HepG2 (cell line): ENCODE measurements at regions not wholly inside any gene's neighbourhood (a gene's known extent, or its start where the extent isn't known, plus 50 kb on each side); places are given as distances from the start of the nearest gene placed in this dataset.

Experiments used
- ATAC-seq: fragments of 200-7000 bp; cut with Tn5 transposase; 3 replicates; pipeline ENCODE4 v1.9.1; 2020; ENCODE audit warnings: mild to moderate bottlenecking, moderate library complexity
- BruUV-seq: library from RNA; stranded (reverse); fragments of 400-500 nt; replicated peaks from 2 replicates; lab custom pipeline; 2021; lab: Mats Ljungman, UMichigan
- CTCF ChIA-PET: fragments of 300-600 bp; formaldehyde crosslinking; extraction: SDS; loops from one replicate; lab custom pipeline; 2021; ENCODE audit warnings: low total read pairs, inconsistent platforms, low intra/inter-chr PET ratio; lab: Yijun Ruan, JAX
- POLR2A ChIA-PET: fragments of 350-600 bp; sonication (Branson Sonifier 250); formaldehyde crosslinking; loops from one replicate; lab custom pipeline; 2020; ENCODE audit warnings: antibody characterized with exemption, inconsistent platforms; lab: Yijun Ruan, JAX
- DNase-seq: peaks from one replicate; pipeline ENCODE4 v3.0.0-alpha.2; 2015; ENCODE audit warnings: low spot score
- FAIRE-seq: peaks from 3 replicates; lab custom pipeline; 2011; peaks lifted over from hg19 to GRCh38; lab: Jason Lieb, UNC
- H2AFZ ChIP-seq: one replicate; pipeline ENCODE4 v1.6.1; 2011; ENCODE audit warnings: low read length, inconsistent platforms
- H3K27ac ChIP-seq: fragments of 300-600 bp; 3 replicates; pipeline ENCODE4 v1.8.0; 2011; ENCODE audit warnings: mixed run types, mild to moderate bottlenecking, mixed read lengths, low read length, inconsistent platforms; ENCODE audit not compliant: insufficient read depth; ENCODE audit errors: extremely low read length
- H3K27me3 ChIP-seq, 2 experiments: fragments of 200-600 bp in 1 of 2; 2 replicates in 1 of 2; 3 replicates in 1 of 2; pipeline versions ENCODE4 v1.6.0 to v1.8.0; 2011; ENCODE audit warnings: low read length in 2 of 2, mild to moderate bottlenecking in 2 of 2, moderate library complexity in 2 of 2, inconsistent platforms in 1 of 2; ENCODE audit not compliant: insufficient read depth in 2 of 2, control insufficient read depth in 1 of 2
- H3K36me3 ChIP-seq, 2 experiments: fragments of 200-600 bp in 1 of 2; replicated peaks in 1 of 2; 2 replicates in 1 of 2; 3 replicates in 1 of 2; pipeline versions ENCODE4 v1.5.1 to v1.8.0; 2011; ENCODE audit warnings: low read length in 2 of 2, inconsistent platforms in 1 of 2; ENCODE audit not compliant: insufficient read depth in 2 of 2, control insufficient read depth in 1 of 2
- H3K4me1 ChIP-seq: 2 replicates; pipeline ENCODE4 v1.5.1; 2012; ENCODE audit warnings: low read length, inconsistent platforms; ENCODE audit not compliant: insufficient read depth
- H3K4me2 ChIP-seq: 2 replicates; pipeline ENCODE4 v1.6.0; 2011; ENCODE audit warnings: low read depth, low read length, inconsistent platforms
- H3K4me3 ChIP-seq, 3 experiments: fragments of 200-600 bp in 1 of 3; sonication (generic), shearing (Covaris generic) in 1 of 3; replicated peaks in 1 of 3; 2 replicates each; pipeline ENCODE4 v1.5.1; 2011 to 2016; ENCODE audit warnings: low read length in 3 of 3, inconsistent platforms in 2 of 3, low read depth in 2 of 3, mild to moderate bottlenecking in 2 of 3, control low read depth in 1 of 3, mixed read lengths in 1 of 3; ENCODE audit not compliant: insufficient read depth in 1 of 3
- H3K79me2 ChIP-seq: one replicate; pipeline ENCODE4 v1.6.1; 2011; ENCODE audit warnings: low read length, inconsistent platforms; ENCODE audit not compliant: insufficient read depth
- H3K9ac ChIP-seq: 2 replicates; pipeline ENCODE4 v1.6.0; 2011; ENCODE audit warnings: mild to moderate bottlenecking, low read depth, low read length, inconsistent platforms; ENCODE audit not compliant: insufficient read depth
- H3K9me3 ChIP-seq: 2 replicates; pipeline ENCODE4 v1.5.1; 2012; ENCODE audit warnings: mild to moderate bottlenecking, low read length
- H4K20me1 ChIP-seq: 2 replicates; pipeline ENCODE4 v1.6.0; 2011; ENCODE audit warnings: inconsistent platforms, mild to moderate bottlenecking, low read length, moderate library complexity; ENCODE audit not compliant: insufficient read depth
- EEA1 ChIP-seq: sonication (generic); formaldehyde crosslinking; IDR thresholded peaks from 2 replicates; pipeline ENCODE4 v1.5.1; 2020; ENCODE audit warnings: mild to moderate bottlenecking, missing genetic modification reagents, borderline replicate concordance
- MYC ChIP-seq: sonication (generic); formaldehyde crosslinking; IDR thresholded peaks from 2 replicates; pipeline ENCODE4 v1.9.0; 2021; ENCODE audit warnings: missing genetic modification reagents, borderline replicate concordance
- in situ Hi-C: cut with HindIII; loops from 2 replicates; pipeline ENCODE4 v1.10.0; 2017; ENCODE audit warnings: low pct_unique_long_range_greater_than_20kb; ENCODE audit not compliant: extremely low pct_ligation_motif_present
- intact Hi-C: fragments of 100-400 bp; cut with micrococcal nuclease; formaldehyde crosslinking; loops from one replicate; pipeline ENCODE4 v1.10.0; 2022; ENCODE audit not compliant: unreplicated experiment
- TF ChIP-seq, protein P1 (sequence below): sonication (generic); formaldehyde crosslinking; IDR thresholded peaks from 2 replicates; pipeline ENCODE4 v1.4.0; 2020; ENCODE audit warnings: missing genetic modification reagents, mild to moderate bottlenecking, borderline replicate concordance
- TF ChIP-seq, protein P2 (sequence below): sonication (generic); formaldehyde crosslinking; IDR thresholded peaks from 2 replicates; pipeline ENCODE4 v1.4.0; 2020; ENCODE audit warnings: missing genetic modification reagents

DNA sequence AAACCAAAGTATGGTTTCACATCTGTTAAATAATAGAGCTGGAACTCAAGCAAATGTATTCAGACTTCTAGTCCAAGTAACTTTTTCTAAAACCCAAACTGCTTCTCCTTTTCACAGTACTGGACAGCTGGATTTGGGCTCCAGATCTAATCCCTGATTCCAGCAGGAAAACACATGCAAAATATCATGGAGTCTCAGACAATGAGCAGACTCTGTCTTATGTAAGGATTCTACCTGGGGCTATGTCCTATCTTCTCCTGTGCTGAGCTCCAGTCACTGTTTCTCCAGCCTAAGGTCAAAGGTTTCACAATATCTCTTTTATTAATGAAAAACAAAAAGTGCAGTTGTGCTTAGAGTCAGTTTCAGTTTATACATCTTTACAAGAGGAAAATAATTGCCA, 83.2 kb upstream of the EED start:
- no peaks in the 10 kb centered on the region for H4K20me1 ChIP-seq
- in situ Hi-C loops (no loop called here), intact Hi-C loops (no loop called here)
- TF ChIP-seq, protein P1, sequence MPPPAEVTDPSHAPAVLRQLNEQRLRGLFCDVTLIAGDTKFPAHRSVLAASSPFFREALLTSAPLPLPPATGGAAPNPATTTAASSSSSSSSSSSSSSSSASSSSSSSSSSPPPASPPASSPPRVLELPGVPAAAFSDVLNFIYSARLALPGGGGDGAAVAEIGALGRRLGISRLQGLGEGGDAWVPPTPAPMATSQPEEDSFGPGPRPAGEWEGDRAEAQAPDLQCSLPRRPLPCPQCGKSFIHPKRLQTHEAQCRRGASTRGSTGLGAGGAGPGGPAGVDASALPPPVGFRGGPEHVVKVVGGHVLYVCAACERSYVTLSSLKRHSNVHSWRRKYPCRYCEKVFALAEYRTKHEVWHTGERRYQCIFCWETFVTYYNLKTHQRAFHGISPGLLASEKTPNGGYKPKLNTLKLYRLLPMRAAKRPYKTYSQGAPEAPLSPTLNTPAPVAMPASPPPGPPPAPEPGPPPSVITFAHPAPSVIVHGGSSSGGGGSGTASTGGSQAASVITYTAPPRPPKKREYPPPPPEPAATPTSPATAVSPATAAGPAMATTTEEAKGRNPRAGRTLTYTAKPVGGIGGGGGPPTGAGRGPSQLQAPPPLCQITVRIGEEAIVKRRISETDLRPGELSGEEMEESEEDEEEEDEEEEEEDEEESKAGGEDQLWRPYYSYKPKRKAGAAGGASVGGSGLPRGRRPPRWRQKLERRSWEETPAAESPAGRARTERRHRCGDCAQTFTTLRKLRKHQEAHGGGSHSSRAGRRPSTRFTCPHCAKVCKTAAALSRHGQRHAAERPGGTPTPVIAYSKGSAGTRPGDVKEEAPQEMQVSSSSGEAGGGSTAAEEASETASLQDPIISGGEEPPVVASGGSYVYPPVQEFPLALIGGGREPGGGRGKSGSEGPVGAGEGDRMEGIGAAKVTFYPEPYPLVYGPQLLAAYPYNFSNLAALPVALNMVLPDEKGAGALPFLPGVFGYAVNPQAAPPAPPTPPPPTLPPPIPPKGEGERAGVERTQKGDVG (CRISPR knock-in tag), result no peak
- TF ChIP-seq MYC (CRISPR knock-in tag), result no peak
- TF ChIP-seq, protein P2, sequence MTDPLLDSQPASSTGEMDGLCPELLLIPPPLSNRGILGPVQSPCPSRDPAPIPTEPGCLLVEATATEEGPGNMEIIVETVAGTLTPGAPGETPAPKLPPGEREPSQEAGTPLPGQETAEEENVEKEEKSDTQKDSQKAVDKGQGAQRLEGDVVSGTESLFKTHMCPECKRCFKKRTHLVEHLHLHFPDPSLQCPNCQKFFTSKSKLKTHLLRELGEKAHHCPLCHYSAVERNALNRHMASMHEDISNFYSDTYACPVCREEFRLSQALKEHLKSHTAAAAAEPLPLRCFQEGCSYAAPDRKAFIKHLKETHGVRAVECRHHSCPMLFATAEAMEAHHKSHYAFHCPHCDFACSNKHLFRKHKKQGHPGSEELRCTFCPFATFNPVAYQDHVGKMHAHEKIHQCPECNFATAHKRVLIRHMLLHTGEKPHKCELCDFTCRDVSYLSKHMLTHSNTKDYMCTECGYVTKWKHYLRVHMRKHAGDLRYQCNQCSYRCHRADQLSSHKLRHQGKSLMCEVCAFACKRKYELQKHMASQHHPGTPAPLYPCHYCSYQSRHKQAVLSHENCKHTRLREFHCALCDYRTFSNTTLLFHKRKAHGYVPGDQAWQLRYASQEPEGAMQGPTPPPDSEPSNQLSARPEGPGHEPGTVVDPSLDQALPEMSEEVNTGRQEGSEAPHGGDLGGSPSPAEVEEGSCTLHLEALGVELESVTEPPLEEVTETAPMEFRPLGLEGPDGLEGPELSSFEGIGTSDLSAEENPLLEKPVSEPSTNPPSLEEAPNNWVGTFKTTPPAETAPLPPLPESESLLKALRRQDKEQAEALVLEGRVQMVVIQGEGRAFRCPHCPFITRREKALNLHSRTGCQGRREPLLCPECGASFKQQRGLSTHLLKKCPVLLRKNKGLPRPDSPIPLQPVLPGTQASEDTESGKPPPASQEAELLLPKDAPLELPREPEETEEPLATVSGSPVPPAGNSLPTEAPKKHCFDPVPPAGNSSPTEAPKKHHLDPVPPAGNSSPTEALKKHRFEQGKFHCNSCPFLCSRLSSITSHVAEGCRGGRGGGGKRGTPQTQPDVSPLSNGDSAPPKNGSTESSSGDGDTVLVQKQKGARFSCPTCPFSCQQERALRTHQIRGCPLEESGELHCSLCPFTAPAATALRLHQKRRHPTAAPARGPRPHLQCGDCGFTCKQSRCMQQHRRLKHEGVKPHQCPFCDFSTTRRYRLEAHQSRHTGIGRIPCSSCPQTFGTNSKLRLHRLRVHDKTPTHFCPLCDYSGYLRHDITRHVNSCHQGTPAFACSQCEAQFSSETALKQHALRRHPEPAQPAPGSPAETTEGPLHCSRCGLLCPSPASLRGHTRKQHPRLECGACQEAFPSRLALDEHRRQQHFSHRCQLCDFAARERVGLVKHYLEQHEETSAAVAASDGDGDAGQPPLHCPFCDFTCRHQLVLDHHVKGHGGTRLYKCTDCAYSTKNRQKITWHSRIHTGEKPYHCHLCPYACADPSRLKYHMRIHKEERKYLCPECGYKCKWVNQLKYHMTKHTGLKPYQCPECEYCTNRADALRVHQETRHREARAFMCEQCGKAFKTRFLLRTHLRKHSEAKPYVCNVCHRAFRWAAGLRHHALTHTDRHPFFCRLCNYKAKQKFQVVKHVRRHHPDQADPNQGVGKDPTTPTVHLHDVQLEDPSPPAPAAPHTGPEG, result no peak
- no peak for TF ChIP-seq EEA1 (CRISPR knock-in tag)
- H2AFZ ChIP-seq, result no peak overlapping the region
- no peak overlapping the region for H3K4me2 ChIP-seq
- BruUV-seq, result no TSS peak
- no peak overlapping the region for H3K27ac ChIP-seq
- H3K36me3 ChIP-seq, result no peaks in the 10 kb centered on the region
- H3K4me3 ChIP-seq, result no peak overlapping the region
- CTCF ChIA-PET, result no interaction called here
- DNase-seq, result no peak
- no peak for ATAC-seq
- FAIRE-seq, result no peak
- H3K9ac ChIP-seq, result no peak overlapping the region
- no peaks in the 10 kb centered on the region for H3K79me2 ChIP-seq
- peaks cover 31% of the 10 kb centered on the region for H3K4me1 ChIP-seq
- H3K27me3 ChIP-seq, result no peaks in the 10 kb centered on the region
- POLR2A ChIA-PET, result no interaction called here
- no peaks in the 10 kb centered on the region for H3K9me3 ChIP-seq
